Naive thymus-derived CD8-positive, alpha-beta T cell (primary cell): ENCODE measurements at regions not wholly inside any gene's neighbourhood (a gene's known extent, or its start where the extent isn't known, plus 50 kb on each side); places are given as distances from the start of the nearest gene placed in this dataset.

ENCODE experiments used
- ATAC-seq, 2 donors: fragments of 150-1000 bp; cut with Tn5 transposase in 1 of 2; sonication (Bioruptor Pico), chemical (Tn5 transposase) in 1 of 2; 1 replicate in 1 of 2; 2 replicates in 1 of 2; pipeline ENCODE4 v1.10.0; 2021; ENCODE audit warnings: mild to moderate bottlenecking in 2 of 2, moderate library complexity in 2 of 2
- POLR2A ChIA-PET: fragments of 350-600 bp; sonication (Branson Sonifier 250); formaldehyde crosslinking; loops from one replicate; lab custom pipeline; 2021; ENCODE audit warnings: antibody characterized with exemption; lab: Charles Lee
- DNase-seq, 10 donors: peaks; one replicate each; pipeline versions ENCODE4 v3.0.0 to v3.0.0-alpha.2; 2020 to 2022
- H3K27ac Mint-ChIP-seq, 10 donors: one replicate each; pipeline ENCODE4 v1.8.0; 2020 to 2022; ENCODE audit warnings: mild to moderate bottlenecking in 10 of 10, mixed read lengths in 10 of 10, moderate library complexity in 4 of 10, inconsistent platforms in 1 of 10
- H3K27me3 Mint-ChIP-seq, 5 donors: one replicate each; pipeline ENCODE4 v1.8.0; 2021 to 2022; ENCODE audit warnings: mixed read lengths in 5 of 5
- H3K36me3 Mint-ChIP-seq, 3 donors: one replicate each; pipeline ENCODE4 v1.8.0; 2020 to 2022; ENCODE audit warnings: mixed read lengths in 3 of 3, mild to moderate bottlenecking in 2 of 3, inconsistent platforms in 1 of 3
- H3K4me1 Mint-ChIP-seq, 4 donors: one replicate each; pipeline ENCODE4 v1.8.0; 2021 to 2022; ENCODE audit warnings: mixed read lengths in 4 of 4
- H3K4me3 Mint-ChIP-seq, 10 donors: one replicate each; pipeline ENCODE4 v1.8.0; 2020 to 2022; ENCODE audit warnings: mild to moderate bottlenecking in 10 of 10, mixed read lengths in 10 of 10, moderate library complexity in 6 of 10, inconsistent platforms in 1 of 10
- H3K9me3 Mint-ChIP-seq, 9 donors: one replicate each; pipeline ENCODE4 v1.8.0; 2020 to 2022; ENCODE audit warnings: mixed read lengths in 9 of 9, mild to moderate bottlenecking in 3 of 9, inconsistent platforms in 1 of 9, moderate library complexity in 1 of 9

DNA sequence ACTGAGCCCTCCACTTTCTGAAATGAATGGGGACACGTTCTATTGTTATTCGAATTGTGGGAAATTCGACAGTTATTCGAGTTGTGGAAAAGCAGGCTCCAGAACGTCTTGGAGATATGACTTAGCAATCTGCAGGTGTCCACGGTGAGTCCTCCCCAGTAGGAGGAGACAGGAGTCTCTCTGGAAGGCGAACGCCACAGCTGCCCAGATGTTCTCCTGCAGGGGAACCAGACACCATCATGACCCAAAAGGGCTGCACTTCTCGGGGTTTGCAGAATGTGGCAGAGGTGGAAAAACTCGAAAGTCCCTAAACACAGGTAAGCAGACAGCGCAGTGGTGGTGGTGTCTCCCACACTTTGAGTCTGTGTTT is 363.6 kb upstream of the SFSWAP start:
- DNase-seq: peak in 1 of 10 donors; percentile 7
- H3K27me3 Mint-ChIP-seq: peaks cover 2 to 20% (median 8%) of the 10 kb centered on the region in 5 donors
- H3K4me1 Mint-ChIP-seq: no peaks in the 10 kb centered on the region
- no peak overlapping the region for H3K27ac Mint-ChIP-seq
- no peaks in the 10 kb centered on the region for H3K36me3 Mint-ChIP-seq
- ATAC-seq: no peak
- POLR2A ChIA-PET: no interaction called here
- H3K9me3 Mint-ChIP-seq: peaks cover 0 to 4% (median 0%) of the 10 kb centered on the region in 9 donors
- no peak overlapping the region for H3K4me3 Mint-ChIP-seq

DNA sequence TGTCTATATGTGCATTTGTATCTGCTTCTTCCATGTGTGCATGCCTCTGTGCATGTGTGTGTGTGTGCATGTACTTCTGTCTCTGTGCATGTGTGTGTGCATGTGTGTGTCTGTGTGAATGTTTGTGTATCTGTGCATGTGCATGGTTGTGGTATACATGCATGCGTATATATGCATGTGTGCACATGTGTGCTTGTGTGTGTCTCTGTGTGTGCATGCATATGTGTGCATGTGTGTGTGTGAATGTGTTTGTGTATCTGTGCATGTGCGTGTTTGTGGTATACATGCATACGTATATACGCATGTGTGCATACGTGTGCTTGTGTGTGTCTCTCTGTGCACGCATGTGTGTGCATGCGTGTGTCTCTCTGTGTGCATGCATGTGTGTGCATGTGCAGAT is 363.2 kb upstream of the SFSWAP start:
- Mint-ChIP-seq H3K4me3 (no peak overlapping the region), H3K9me3 (peaks cover 0 to 4% (median 0%) of the 10 kb centered on the region in 9 donors), H3K27ac (no peak overlapping the region), H3K4me1 (no peaks in the 10 kb centered on the region), H3K27me3 (peaks cover 2 to 23% (median 8%) of the 10 kb centered on the region in 5 donors), H3K36me3 (no peaks in the 10 kb centered on the region)
- DNase-seq (no peak), ATAC-seq (no peak)
- POLR2A ChIA-PET: no interaction called here

GRCh38 chr12:131348231-131348630 is 362.7 kb upstream of the SFSWAP start:
- Mint-ChIP-seq H3K4me1 (no peaks in the 10 kb centered on the region), H3K36me3 (no peaks in the 10 kb centered on the region), H3K9me3 (peaks cover 0 to 4% (median 0%) of the 10 kb centered on the region in 9 donors), H3K27ac (no peak overlapping the region), H3K4me3 (peak overlapping the region in 1 of 10 donors; percentile 12), H3K27me3 (peaks cover 2 to 28% (median 10%) of the 10 kb centered on the region in 5 donors)
- ATAC-seq (no peak), DNase-seq (no peak)
- POLR2A ChIA-PET: no interaction called here

GRCh38 chr12:131348646-131349045 is 362.2 kb upstream of the SFSWAP start:
- Mint-ChIP-seq H3K27ac (no peak overlapping the region), H3K4me3 (peak overlapping the region in 1 of 10 donors; percentile 43), H3K9me3 (peaks cover 0 to 4% (median 0%) of the 10 kb centered on the region in 9 donors), H3K27me3 (peaks cover 2 to 28% (median 10%) of the 10 kb centered on the region in 5 donors), H3K4me1 (no peaks in the 10 kb centered on the region), H3K36me3 (no peaks in the 10 kb centered on the region)
- DNase-seq (no peak), ATAC-seq (no peak)
- POLR2A ChIA-PET: no interaction called here

DNA sequence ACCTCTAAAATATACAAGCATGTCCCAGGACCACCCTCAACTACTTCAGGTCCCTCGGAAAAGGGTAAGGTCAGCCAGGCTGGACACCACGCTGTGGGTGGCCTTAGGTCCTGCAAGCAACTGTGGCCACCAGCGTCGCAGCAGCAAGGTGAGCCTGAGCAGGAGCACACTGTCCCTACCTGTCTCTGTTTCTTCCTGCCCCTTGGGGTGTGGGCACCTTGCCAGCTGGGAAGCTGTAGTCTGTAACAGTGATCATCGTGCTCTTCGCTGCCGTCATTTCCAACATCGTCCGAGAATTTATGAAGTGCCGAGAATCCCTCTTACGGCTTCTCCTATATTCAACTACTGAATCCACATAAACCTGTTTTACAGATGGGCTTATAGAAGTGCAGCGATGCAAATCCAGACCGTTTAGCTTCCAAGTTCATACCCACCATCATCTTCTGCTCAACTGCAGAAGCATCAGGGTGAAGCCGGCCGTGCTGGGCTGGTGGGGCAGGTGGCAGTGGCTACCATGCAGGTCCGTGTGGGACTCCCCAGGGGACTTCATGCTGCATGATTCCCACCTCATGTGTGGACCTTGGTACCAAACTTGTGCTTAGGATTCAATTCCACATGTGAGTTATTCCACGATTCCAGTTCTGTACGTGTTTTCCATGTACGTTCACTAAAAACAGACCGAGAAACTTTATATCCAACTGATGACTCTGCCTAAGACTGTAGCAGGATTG is 361.3 kb upstream of the SFSWAP start:
- ATAC-seq (no peak), DNase-seq (no peak)
- Mint-ChIP-seq H3K27ac (no peak overlapping the region), H3K4me1 (no peaks in the 10 kb centered on the region), H3K27me3 (peaks cover 5 to 34% (median 12%) of the 10 kb centered on the region in 5 donors), H3K4me3 (no peak overlapping the region), H3K36me3 (no peaks in the 10 kb centered on the region), H3K9me3 (peaks cover 0 to 4% (median 0%) of the 10 kb centered on the region in 9 donors)
- POLR2A ChIA-PET: no interaction called here

- peaks cover 0 to 4% (median 0%) of the 10 kb centered on the region in 9 donors for H3K9me3 Mint-ChIP-seq
- H3K36me3 Mint-ChIP-seq: no peaks in the 10 kb centered on the region
- no peaks in the 10 kb centered on the region for H3K4me1 Mint-ChIP-seq
- DNase-seq (no peak), ATAC-seq (no peak)
- POLR2A ChIA-PET: no interaction called here
- H3K4me3 Mint-ChIP-seq: no peak overlapping the region
- no peak overlapping the region for H3K27ac Mint-ChIP-seq
- peaks cover 12 to 45% (median 22%) of the 10 kb centered on the region in 5 donors for H3K27me3 Mint-ChIP-seq
Measured at GRCh38 chr12:131350943-131351318, 360.0 kb upstream of the SFSWAP start.

DNA sequence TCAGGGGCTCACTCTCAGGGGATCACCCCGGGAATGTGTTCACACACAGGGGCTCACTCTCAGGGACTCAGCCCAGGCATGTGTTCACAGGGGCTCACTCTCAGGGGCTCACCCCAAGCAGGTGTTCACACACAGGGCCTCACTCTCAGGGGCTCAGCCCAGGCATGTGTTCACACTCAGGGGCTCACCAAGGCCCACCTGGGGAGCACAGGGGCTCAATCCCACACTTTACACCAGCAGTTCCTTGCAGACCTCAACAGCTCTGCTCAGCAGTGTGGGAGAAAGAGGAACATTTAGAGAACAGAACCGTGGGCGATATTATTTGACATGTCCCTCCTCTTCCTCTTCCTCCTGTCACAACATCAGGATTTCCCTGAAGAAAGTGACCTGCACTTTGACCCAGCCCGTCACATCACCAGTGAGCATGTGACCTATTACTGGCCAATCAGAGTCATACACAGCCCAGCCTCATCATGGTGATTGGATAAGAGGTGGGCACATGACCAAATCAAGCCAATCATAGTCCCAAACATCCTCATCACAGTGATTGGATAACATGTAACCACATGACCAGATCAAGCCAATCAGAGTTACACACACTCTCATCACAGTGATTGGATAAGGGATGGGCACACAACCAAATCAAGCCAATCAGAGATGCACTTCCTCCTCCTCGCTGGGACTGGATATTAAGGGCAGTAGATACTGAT is 359.4 kb upstream of the SFSWAP start:
- no peak for DNase-seq
- ATAC-seq: no peak
- POLR2A ChIA-PET: no interaction called here
- no peaks in the 10 kb centered on the region for H3K4me1 Mint-ChIP-seq
- no peaks in the 10 kb centered on the region for H3K36me3 Mint-ChIP-seq
- H3K4me3 Mint-ChIP-seq: no peak overlapping the region
- no peak overlapping the region for H3K27ac Mint-ChIP-seq
- H3K9me3 Mint-ChIP-seq: peaks cover 0 to 4% (median 0%) of the 10 kb centered on the region in 9 donors
- H3K27me3 Mint-ChIP-seq: peaks cover 12 to 50% (median 27%) of the 10 kb centered on the region in 5 donors

DNA sequence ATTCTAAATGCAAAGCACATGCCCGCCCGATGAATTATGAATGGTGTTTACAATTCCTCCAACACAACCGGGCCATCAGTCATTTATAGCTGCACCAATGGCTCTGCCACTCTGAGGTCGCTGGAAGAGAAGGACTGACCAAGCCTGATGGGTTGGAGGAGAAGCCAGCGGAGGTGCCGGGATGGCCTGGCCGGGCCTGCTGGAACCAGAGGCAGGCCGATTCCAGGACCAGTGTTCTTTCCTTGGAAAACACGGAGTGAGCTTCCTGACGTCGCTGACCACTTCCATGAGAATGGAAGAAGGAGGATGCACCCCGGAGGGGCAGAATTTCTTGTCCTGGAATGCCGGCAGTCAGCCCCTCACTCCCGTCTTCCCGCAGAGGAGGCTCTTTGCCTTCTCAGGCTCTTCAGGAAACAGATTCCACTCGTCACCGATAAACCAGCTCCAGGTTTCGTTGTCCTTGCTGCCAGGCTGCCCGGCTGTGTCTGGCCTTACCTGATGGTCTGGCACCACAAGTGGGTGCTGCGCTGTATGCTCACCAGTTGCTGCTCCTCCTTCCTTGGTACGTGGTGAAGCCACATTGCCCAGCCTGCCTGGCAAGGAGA is 358.5 kb upstream of the SFSWAP start:
- Mint-ChIP-seq H3K27me3 (peaks cover 12 to 59% (median 30%) of the 10 kb centered on the region in 5 donors), H3K36me3 (no peaks in the 10 kb centered on the region), H3K27ac (no peak overlapping the region), H3K4me1 (no peaks in the 10 kb centered on the region), H3K4me3 (no peak overlapping the region), H3K9me3 (peaks cover 0 to 4% (median 0%) of the 10 kb centered on the region in 9 donors)
- DNase-seq (no peak), ATAC-seq (no peak)
- POLR2A ChIA-PET: no interaction called here

GRCh38 chr12:131353376-131353775 is 357.5 kb upstream of the SFSWAP start:
- Mint-ChIP-seq H3K9me3 (peaks cover 0 to 4% (median 0%) of the 10 kb centered on the region in 9 donors), H3K36me3 (no peaks in the 10 kb centered on the region), H3K27me3 (peaks cover 11 to 64% (median 30%) of the 10 kb centered on the region in 5 donors), H3K4me1 (no peaks in the 10 kb centered on the region), H3K4me3 (no peak overlapping the region), H3K27ac (no peak overlapping the region)
- DNase-seq (no peak), ATAC-seq (no peak)
- POLR2A ChIA-PET: no interaction called here

DNA sequence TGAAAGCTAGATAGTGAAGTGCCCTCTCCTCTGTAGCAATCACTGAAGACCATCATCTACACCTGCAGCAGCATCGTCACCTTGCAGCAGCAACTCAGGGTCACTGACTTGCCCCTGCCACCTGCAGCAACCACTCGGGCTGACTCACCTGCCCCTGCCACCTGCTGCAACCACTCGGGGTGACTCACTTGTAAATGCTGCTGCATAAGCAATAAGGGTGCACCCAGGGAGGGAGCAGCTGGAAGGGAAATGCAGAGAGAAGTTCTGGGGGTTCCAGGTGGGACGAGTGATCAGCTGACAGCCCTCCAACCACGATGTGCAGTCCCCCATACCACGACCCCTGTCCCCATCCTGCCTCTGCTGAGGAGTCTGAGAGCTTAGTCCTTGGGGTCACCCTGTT is 357.1 kb upstream of the SFSWAP start:
- H3K9me3 Mint-ChIP-seq: peaks cover 0 to 4% (median 0%) of the 10 kb centered on the region in 9 donors
- DNase-seq (no peak), ATAC-seq (no peak)
- POLR2A ChIA-PET: no interaction called here
- H3K36me3 Mint-ChIP-seq: no peaks in the 10 kb centered on the region
- H3K4me3 Mint-ChIP-seq: no peak overlapping the region
- H3K27ac Mint-ChIP-seq: no peak overlapping the region
- H3K27me3 Mint-ChIP-seq: peaks cover 11 to 62% (median 30%) of the 10 kb centered on the region in 5 donors
- no peaks in the 10 kb centered on the region for H3K4me1 Mint-ChIP-seq

- H3K27me3 Mint-ChIP-seq: peaks cover 5 to 51% (median 25%) of the 10 kb centered on the region in 5 donors
- no peaks in the 10 kb centered on the region for H3K4me1 Mint-ChIP-seq
- H3K27ac Mint-ChIP-seq: no peak overlapping the region
- ATAC-seq: no peak
- H3K9me3 Mint-ChIP-seq: peaks cover 0 to 4% (median 0%) of the 10 kb centered on the region in 9 donors
- DNase-seq: no peak
- no peaks in the 10 kb centered on the region for H3K36me3 Mint-ChIP-seq
- no peak overlapping the region for H3K4me3 Mint-ChIP-seq
- POLR2A ChIA-PET: no interaction called here
Measured at GRCh38 chr12:131355361-131356245, 355.3 kb upstream of the SFSWAP start.

- Mint-ChIP-seq H3K27ac (no peak overlapping the region), H3K9me3 (peaks cover 0 to 2% (median 0%) of the 10 kb centered on the region in 9 donors), H3K4me1 (no peaks in the 10 kb centered on the region), H3K27me3 (peaks cover 5 to 51% (median 23%) of the 10 kb centered on the region in 5 donors), H3K4me3 (no peak overlapping the region), H3K36me3 (no peaks in the 10 kb centered on the region)
- ATAC-seq (no peak), DNase-seq (no peak)
- POLR2A ChIA-PET: no interaction called here
Measured at GRCh38 chr12:131356485-131357184, 354.3 kb upstream of the SFSWAP start.
